ENCODE measurements at regions not wholly inside any gene's neighbourhood (a gene's known extent, or its start where the extent isn't known, plus 50 kb on each side); places are given as distances from the start of the nearest gene placed in this dataset.
"Not testable (repeated sequence)": the region's sequence is repeated elsewhere in the genome, so short reads cannot be mapped to it uniquely, and the experiment has no call there.

- H3K4me3 ChIP-seq (ENCODE audit: low read depth, low read length): no peak overlapping the region
- no peak for DNase-seq (ENCODE audit: low read depth)
- TF ChIP-seq CTCF (IDR thresholded peaks at IDR 0.05; ENCODE audit: low read depth, low read length) (no peak), MAX (IDR thresholded peaks at IDR 0.05; ENCODE audit: low read depth, low read length) (no peak), MYC (IDR thresholded peaks at IDR 0.05; ENCODE audit: low read depth, low read length) (no peak), POLR2A (IDR thresholded peaks at IDR 0.05; ENCODE audit: extremely low read depth, insufficient read length) (no peak)
Measured at GRCh38 chr6:51480040-51480439, 607.4 kb downstream of the PKHD1 start.

- not testable (repeated sequence) for DNase-seq (ENCODE audit: low read depth); H3K4me3 ChIP-seq (ENCODE audit: low read depth, low read length)
Measured at GRCh38 chr6:51485869-51486268, 601.5 kb downstream of the PKHD1 start.

GRCh38 chr6:51487937-51488336, 599.5 kb downstream of the PKHD1 start:
- no peak for TF ChIP-seq MYC (IDR thresholded peaks at IDR 0.05; ENCODE audit: low read depth, low read length)
- TF ChIP-seq CTCF (IDR thresholded peaks at IDR 0.05; ENCODE audit: low read depth, low read length): no peak
- TF ChIP-seq MAX (IDR thresholded peaks at IDR 0.05; ENCODE audit: low read depth, low read length): no peak
- no peak for DNase-seq (ENCODE audit: low read depth)
- no peak overlapping the region for H3K4me3 ChIP-seq (ENCODE audit: low read depth, low read length)

GRCh38 chr6:51489133-51489532, 598.3 kb downstream of the PKHD1 start:
- DNase-seq (ENCODE audit: low read depth): no peak
- no peak for TF ChIP-seq POLR2A (IDR thresholded peaks at IDR 0.05; ENCODE audit: extremely low read depth, insufficient read length)
- TF ChIP-seq MYC (IDR thresholded peaks at IDR 0.05; ENCODE audit: low read depth, low read length): no peak
- TF ChIP-seq MAX (IDR thresholded peaks at IDR 0.05; ENCODE audit: low read depth, low read length): no peak
- no peak for TF ChIP-seq CTCF (IDR thresholded peaks at IDR 0.05; ENCODE audit: low read depth, low read length)
- H3K4me3 ChIP-seq (ENCODE audit: low read depth, low read length): no peak overlapping the region

- H3K4me3 ChIP-seq (ENCODE audit: low read depth, low read length): no peak overlapping the region
- TF ChIP-seq MAX (IDR thresholded peaks at IDR 0.05; ENCODE audit: low read depth, low read length) (no peak), POLR2A (IDR thresholded peaks at IDR 0.05; ENCODE audit: extremely low read depth, insufficient read length) (no peak), CTCF (IDR thresholded peaks at IDR 0.05; ENCODE audit: low read depth, low read length) (no peak), MYC (IDR thresholded peaks at IDR 0.05; ENCODE audit: low read depth, low read length) (no peak)
- no peak for DNase-seq (ENCODE audit: low read depth)
Measured at GRCh38 chr6:51490101-51490500, 597.3 kb downstream of the PKHD1 start.

GRCh38 chr6:51494342-51494741, 593.1 kb downstream of the PKHD1 start:
- no peak overlapping the region for H3K4me3 ChIP-seq (ENCODE audit: low read depth, low read length)
- TF ChIP-seq MYC (IDR thresholded peaks at IDR 0.05; ENCODE audit: low read depth, low read length) (no peak), CTCF (IDR thresholded peaks at IDR 0.05; ENCODE audit: low read depth, low read length) (no peak), POLR2A (IDR thresholded peaks at IDR 0.05; ENCODE audit: extremely low read depth, insufficient read length) (no peak), MAX (IDR thresholded peaks at IDR 0.05; ENCODE audit: low read depth, low read length) (no peak)
- DNase-seq (ENCODE audit: low read depth): no peak
